ENCODE measurements at regions not wholly inside any gene's neighbourhood (a gene's known extent, or its start where the extent isn't known, plus 50 kb on each side); places are given as distances from the start of the nearest gene placed in this dataset.

GRCh38 chr17:77695386-77695785, 263.1 kb upstream of the TNRC6C start:
- DNase-seq: no peak

- DNase-seq: no peak
Observed at GRCh38 chr17:77696151-77696720, 262.3 kb upstream of the TNRC6C start.

DNA sequence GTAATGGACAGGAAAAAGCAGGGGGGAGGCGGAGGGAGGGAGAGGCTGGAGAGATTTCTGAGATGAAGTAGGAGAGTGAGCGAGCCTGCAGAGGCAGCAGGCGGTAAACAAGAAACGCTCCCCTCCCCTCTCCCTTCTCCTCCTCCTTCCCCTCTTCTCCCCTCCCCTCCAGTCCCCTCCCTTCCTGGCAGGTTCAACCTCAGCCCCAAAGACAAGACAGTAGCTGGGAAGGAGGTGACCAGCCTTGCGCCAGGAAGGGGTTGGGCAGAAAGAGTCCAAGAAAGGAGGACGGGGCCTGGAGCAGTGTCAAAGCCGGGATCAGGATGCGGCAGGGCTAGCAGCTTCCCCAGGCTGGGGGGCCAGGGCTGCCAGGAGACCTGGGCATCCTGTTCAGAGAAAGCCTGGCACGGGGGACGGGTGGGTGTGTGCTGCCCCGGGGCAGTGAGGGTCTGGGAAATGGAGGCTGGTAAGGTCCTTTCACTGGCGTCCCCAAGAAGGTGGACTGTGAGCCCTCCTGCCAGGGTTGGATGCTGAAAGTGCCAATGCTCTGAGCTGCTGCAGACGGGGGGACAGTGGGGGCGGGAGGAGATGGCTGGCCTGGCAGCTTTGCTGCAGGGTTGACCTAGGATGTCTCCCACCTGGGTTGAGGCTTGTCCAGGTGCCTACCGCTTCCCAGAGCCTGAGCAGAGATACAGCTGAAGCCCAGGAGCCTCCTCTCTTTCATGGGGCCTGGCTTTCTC, 261.6 kb upstream of the TNRC6C start:
- no peak for DNase-seq

GRCh38 chr17:77697480-77698400, 260.8 kb upstream of the TNRC6C start:
- no peak for DNase-seq

- DNase-seq: no peak
Observed at GRCh38 chr17:77698903-77699623, 259.4 kb upstream of the TNRC6C start.

DNA sequence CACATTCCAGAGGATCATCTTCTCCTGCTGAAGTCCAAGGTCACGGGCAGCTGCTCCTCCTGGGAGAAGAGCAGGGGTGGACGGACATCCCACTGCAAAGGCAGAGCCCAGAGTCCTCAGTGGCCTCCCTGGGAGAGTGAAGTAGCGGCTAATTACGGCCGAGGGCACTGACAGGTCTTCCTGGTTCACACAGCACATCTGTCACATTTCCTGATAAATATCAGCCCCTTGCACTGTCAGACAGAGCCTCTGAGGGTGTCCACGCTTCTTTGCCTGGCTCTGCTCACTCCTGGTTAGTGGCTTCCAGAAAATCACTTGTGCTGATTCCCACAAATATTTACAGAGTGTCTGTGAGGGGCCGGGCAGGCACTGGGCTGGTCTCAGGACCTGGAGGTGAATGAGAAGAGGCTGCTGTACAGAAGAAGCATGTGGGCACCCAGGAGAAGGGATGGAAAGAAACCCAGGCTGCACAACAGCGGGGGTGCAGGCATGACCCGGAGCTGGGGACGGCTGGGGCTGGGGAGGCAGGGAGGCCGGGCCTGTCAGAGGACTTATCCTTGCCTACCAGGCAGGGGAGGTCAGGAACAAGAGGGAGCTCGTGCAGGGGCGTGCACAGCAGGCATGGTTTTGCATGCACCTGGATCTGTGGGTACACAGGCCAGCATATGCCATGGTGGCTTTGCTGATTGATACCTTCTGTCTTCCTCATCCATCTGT, 258.2 kb upstream of the TNRC6C start:
- no peak for DNase-seq

DNA sequence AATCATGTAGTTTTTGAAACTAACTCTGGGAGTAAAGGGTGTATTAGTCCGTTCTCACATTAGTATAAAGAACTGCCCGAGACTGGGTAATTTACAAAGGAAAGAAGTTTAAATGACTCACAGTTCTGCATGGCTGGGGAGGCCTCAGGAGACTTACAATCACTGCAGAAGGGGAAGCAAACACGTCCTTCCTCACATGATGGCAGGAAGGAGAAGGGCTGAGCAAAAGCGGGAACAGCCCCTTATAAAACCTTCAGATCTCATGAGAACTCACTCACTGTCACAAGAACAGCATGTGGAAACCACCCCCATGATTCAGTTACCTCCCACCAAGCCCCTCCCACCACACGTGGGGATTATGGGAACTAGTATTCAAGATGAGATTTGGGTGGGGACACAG, 256.5 kb upstream of the TNRC6C start:
- DNase-seq: no peak

GRCh38 chr17:77704048-77704815, 254.3 kb upstream of the TNRC6C start:
- DNase-seq: no peak

- DNase-seq: no peak
Observed at GRCh38 chr17:77706938-77707337, 251.6 kb upstream of the TNRC6C start.

DNA sequence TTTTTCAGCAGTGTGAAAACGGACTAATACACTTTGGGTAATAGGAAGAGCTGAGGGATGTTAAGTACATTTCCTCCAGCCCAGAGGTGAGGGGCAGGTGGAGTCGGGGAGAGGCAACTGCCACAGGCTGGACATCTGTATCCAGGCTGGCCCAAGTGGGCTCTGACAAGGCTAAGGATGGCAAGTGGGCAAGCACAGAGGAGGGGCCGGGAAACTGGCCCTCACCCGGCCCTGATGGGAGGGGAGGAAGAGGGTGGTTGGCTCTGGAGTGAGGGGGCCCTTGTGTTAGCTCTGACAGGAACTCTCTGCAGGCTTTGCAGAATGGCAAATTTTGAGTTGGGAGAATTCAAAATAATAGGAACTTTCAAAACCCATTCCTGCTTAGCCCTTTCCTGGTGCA, 251.0 kb upstream of the TNRC6C start:
- DNase-seq: no peak

- no peak for DNase-seq
Observed at GRCh38 chr17:77708049-77708448, 250.5 kb upstream of the TNRC6C start.

DNA sequence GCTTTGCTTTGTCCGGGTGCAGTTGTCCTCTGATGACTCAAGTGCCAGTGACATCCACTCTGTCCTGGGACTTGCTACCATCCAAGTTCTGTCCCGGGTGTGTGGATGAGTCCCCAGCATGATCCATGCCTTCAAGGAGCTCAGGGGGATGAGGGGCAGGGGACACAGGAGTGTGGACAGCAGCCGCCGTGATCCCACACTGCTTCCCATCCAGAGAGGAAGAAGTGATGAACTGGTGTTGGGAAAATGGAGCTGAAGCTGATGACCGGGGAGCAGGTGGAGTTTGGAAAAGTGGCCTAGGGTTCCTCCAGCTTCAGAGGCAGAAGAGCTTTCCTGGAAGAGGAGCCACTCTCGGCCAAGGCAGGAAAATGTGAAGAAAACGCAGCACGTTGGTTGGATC, 249.6 kb upstream of the TNRC6C start:
- no peak for DNase-seq

DNA sequence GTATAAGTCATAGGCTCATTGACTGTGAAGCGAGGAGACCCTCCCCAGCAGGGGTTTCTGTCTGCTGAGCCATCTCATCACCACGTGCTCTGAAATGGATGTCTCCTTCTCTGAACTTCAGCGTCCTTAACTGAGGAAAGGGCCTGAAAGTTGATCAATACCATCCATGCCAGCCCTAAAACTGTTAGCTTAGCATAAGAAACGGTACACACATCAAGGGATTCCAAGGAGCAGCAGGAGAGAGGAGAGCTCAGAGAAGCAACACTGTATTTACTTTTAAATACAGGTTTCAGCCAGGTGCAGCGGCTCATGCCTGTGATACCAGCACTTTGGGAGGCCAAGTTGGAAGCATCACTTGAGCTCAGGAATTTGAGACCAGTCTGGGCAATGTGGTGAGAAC, 248.9 kb upstream of the TNRC6C start:
- no peak for DNase-seq

DNA sequence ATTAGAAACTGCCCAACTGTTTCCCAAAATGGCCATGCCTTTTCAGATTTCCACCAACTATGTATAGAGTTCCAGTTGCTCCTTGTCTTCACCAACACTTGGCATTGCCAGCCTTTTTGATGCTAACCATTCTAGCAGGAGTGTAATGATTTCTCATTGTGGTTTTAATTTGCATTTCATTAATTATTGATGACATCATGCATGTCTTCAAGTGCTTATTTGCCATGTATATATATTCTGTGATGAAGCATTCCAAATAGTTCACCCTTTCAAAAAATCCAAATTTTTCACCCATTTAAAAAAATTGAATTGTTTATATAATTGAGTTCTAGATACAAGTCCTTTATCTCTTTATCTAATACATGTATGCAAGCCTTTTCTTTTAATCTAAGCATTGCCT, 245.9 kb upstream of the TNRC6C start:
- DNase-seq: no peak

- DNase-seq: no peak
Observed at GRCh38 chr17:77716289-77716926, 242.1 kb upstream of the TNRC6C start.

GRCh38 chr17:77717941-77718668, 240.4 kb upstream of the TNRC6C start:
- DNase-seq: no peak

DNA sequence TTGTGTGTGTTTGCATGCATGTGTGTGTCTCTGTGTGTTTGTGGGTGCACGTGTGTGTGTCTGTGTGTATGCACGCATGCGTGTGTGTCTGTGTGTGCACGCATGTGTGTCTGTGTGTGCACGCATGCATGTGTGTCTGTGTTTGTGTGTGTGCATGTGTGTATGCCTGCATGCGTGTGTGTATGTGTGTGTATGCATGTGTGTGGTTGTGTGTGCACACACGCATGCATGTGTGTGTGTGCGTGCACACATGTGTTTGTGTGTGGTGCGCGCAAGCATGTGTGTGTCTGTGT, 239.9 kb upstream of the TNRC6C start:
- no peak for DNase-seq

DNA sequence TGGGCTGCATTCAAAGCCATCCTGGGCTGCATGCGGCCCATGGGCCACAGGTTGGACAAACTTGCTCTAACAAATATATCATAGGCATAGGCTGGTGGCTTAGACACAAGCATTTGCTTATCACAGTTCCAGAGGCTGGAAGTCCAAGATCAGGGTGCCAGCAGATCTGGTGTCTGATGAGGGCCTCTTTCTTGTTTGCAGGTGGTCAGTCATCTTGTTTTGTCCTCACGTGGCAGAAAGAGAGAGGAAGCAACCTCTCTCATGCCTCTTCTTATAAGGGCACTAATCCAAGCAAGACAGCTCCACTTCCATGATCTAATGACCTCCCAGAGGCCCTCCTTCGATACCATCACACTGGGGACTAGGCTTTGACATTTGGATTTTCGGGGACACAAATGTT, 238.7 kb upstream of the TNRC6C start:
- DNase-seq: no peak

- no peak for DNase-seq
Observed at GRCh38 chr17:77720946-77721845, 237.3 kb upstream of the TNRC6C start.

- DNase-seq: no peak
Observed at GRCh38 chr17:77721846-77722160, 236.7 kb upstream of the TNRC6C start.
